Keratinocyte (primary cell): ENCODE measurements at regions not wholly inside any gene's neighbourhood (a gene's known extent, or its start where the extent isn't known, plus 50 kb on each side); places are given as distances from the start of the nearest gene placed in this dataset.

Experiments
- CTCF ChIP-seq, 3 experiments: IDR thresholded peaks in 1 of 3; conservative IDR thresholded peaks in 1 of 3; optimal IDR thresholded peaks in 1 of 3; 2 replicates in 2 of 3; 3 replicates in 1 of 3; pipeline versions ENCODE3 to v1.5.1; 2011; ENCODE audit warnings: low read length in 3 of 3, mild to moderate bottlenecking in 3 of 3, moderate library complexity in 2 of 3, control low read depth in 1 of 3, inconsistent platforms in 1 of 3; ENCODE audit not compliant: insufficient read depth in 2 of 3; ENCODE audit errors: extremely low read depth in 1 of 3
- EZH2 ChIP-seq: IDR thresholded peaks from one replicate; pipeline ENCODE4 v1.6.1; 2012; ENCODE audit warnings: inconsistent platforms, mild to moderate bottlenecking, low read length, moderate library complexity

- TF ChIP-seq EZH2 (no peak), CTCF (optimal IDR thresholded peaks at IDR 0.05 in 1 of 3, IDR thresholded peaks at IDR 0.05 in 1 of 3, conservative IDR thresholded peaks at IDR 0.05 in 1 of 3; ENCODE audit: extremely low read depth in 1 of 3, insufficient read depth in 2 of 3, low read length in 3 of 3) (no peak)
These were observed 61.4 kb upstream of the LOC128125822 start for GRCh38 chr6:63510849-63511248.
